Endothelial cell of umbilical vein (primary cell): ENCODE measurements at regions not wholly inside any gene's neighbourhood (a gene's known extent, or its start where the extent isn't known, plus 50 kb on each side); places are given as distances from the start of the nearest gene placed in this dataset.

ENCODE experiments used
- BruUV-seq: library from RNA; stranded (reverse); fragments of 400-500 nt; replicated peaks from 2 replicates; lab custom pipeline; 2021; lab: Mats Ljungman, UMichigan
- CTCF ChIA-PET: fragments of 300-600, 350-600 bp; sonication (Branson Sonifier 250); formaldehyde crosslinking; loops from one replicate; lab custom pipeline; 2021; ENCODE audit warnings: antibody characterized with exemption, inconsistent platforms; lab: Charles Lee
- POLR2A ChIA-PET: fragments of 300-600, 350-600 bp; sonication (Branson Sonifier 250); formaldehyde crosslinking; loops from one replicate; lab custom pipeline; 2021; ENCODE audit warnings: antibody characterized with exemption, inconsistent platforms; lab: Charles Lee
- DNase-seq: peaks from one replicate; pipeline ENCODE4 v3.0.0-alpha.2; 2011; ENCODE audit warnings: low read depth, low spot score
- FAIRE-seq: peaks from 2 replicates; lab custom pipeline; 2011; peaks lifted over from hg19 to GRCh38; lab: Jason Lieb, UNC
- H2AFZ ChIP-seq: 2 replicates; pipeline ENCODE4 v1.6.0; 2012; ENCODE audit warnings: low read depth, low read length, control low read depth, inconsistent platforms
- H3K27ac ChIP-seq: 2 replicates; pipeline ENCODE4 v1.5.1; 2011; ENCODE audit warnings: low read depth, mild to moderate bottlenecking, control low read depth, low read length, moderate library complexity; ENCODE audit not compliant: insufficient read depth
- H3K27me3 ChIP-seq, 2 experiments: 2 replicates each; pipeline versions ENCODE4 v1.6.0 to v1.6.1; 2011; ENCODE audit warnings: low read length in 2 of 2, mixed read lengths in 1 of 2; ENCODE audit not compliant: control insufficient read depth in 2 of 2, insufficient read depth in 2 of 2
- H3K36me3 ChIP-seq, 2 experiments: 2 replicates in 1 of 2; 3 replicates in 1 of 2; pipeline ENCODE4 v1.5.1; 2011; ENCODE audit warnings: low read length in 2 of 2, mild to moderate bottlenecking in 1 of 2, moderate library complexity in 1 of 2; ENCODE audit not compliant: control insufficient read depth in 2 of 2, insufficient read depth in 2 of 2; ENCODE audit errors: extremely low read depth in 1 of 2
- H3K4me1 ChIP-seq: 3 replicates; pipeline ENCODE4 v1.5.1; 2011; ENCODE audit warnings: mild to moderate bottlenecking, low read length; ENCODE audit not compliant: control insufficient read depth, insufficient read depth; ENCODE audit errors: extremely low read depth
- H3K4me2 ChIP-seq: 2 replicates; pipeline ENCODE4 v1.6.1; 2011; ENCODE audit warnings: low read length, control low read depth, mixed read lengths; ENCODE audit not compliant: insufficient read depth
- H3K4me3 ChIP-seq, 3 experiments: fragments of 200-600 bp in 1 of 3; sonication (generic), shearing (Covaris generic) in 1 of 3; replicated peaks in 1 of 3; 2 replicates each; pipeline ENCODE4 v1.5.1; 2011 to 2016; ENCODE audit warnings: control low read depth in 3 of 3, low read length in 3 of 3, mild to moderate bottlenecking in 2 of 3, inconsistent platforms in 1 of 3, low read depth in 1 of 3, moderate library complexity in 1 of 3; ENCODE audit not compliant: insufficient read depth in 1 of 3
- H3K79me2 ChIP-seq: 2 replicates; pipeline ENCODE4 v1.6.0; 2012; ENCODE audit warnings: low read length, inconsistent platforms; ENCODE audit not compliant: control insufficient read depth, insufficient read depth
- H3K9ac ChIP-seq: replicated peaks from 2 replicates; pipeline ENCODE3; 2011; ENCODE audit warnings: low read length, control low read depth; ENCODE audit not compliant: insufficient read depth; ENCODE audit errors: extremely low read depth
- H3K9me1 ChIP-seq: replicated peaks from 3 replicates; pipeline ENCODE4 v1.6.0; 2011; ENCODE audit warnings: mild to moderate bottlenecking, low read length; ENCODE audit not compliant: control insufficient read depth, insufficient read depth; ENCODE audit errors: extremely low read depth
- H3K9me3 ChIP-seq: replicated peaks from 2 replicates; pipeline ENCODE4 v1.5.1; 2012; ENCODE audit warnings: low read length, inconsistent platforms; ENCODE audit not compliant: control insufficient read depth, insufficient read depth
- H4K20me1 ChIP-seq: replicated peaks from 2 replicates; pipeline ENCODE3; 2011; ENCODE audit warnings: mild to moderate bottlenecking, low read length; ENCODE audit not compliant: control insufficient read depth, insufficient read depth; ENCODE audit errors: extremely low read depth
- FOS ChIP-seq: IDR thresholded peaks from 2 replicates; pipeline ENCODE4 v1.6.1; 2011; ENCODE audit warnings: mild to moderate bottlenecking, low read length, moderate library complexity, borderline replicate concordance; ENCODE audit not compliant: insufficient read depth
- GATA2 ChIP-seq: IDR thresholded peaks from 2 replicates; pipeline ENCODE4 v1.7.0; 2011; ENCODE audit warnings: low read depth, mild to moderate bottlenecking, moderate library complexity, mixed read lengths, low read length; ENCODE audit not compliant: insufficient read length, insufficient read depth
- JUN ChIP-seq: IDR thresholded peaks from 2 replicates; pipeline ENCODE4 v1.6.1; 2011; ENCODE audit warnings: borderline replicate concordance, low read depth; ENCODE audit not compliant: insufficient read length, insufficient read depth
- MAX ChIP-seq: IDR thresholded peaks from 2 replicates; pipeline ENCODE4 v1.6.1; 2011; ENCODE audit not compliant: insufficient read depth, insufficient read length
- MYC ChIP-seq: IDR thresholded peaks from one replicate; pipeline ENCODE4 v1.6.1; 2011; ENCODE audit warnings: mild to moderate bottlenecking, low read depth, low read length
- POLR2AphosphoS5 ChIP-seq: IDR thresholded peaks from 2 replicates; pipeline ENCODE4 v1.6.1; 2012; ENCODE audit warnings: low read depth, mild to moderate bottlenecking, control low read depth, low read length, moderate library complexity; ENCODE audit not compliant: insufficient read depth
- dilution Hi-C: fragments of 300-500 bp; cut with MboI; formaldehyde crosslinking; loops from one replicate; pipeline ENCODE4 v1.15.0; 2019; ENCODE audit warnings: low sequenced_read_pairs; ENCODE audit not compliant: extremely low pct_ligation_motif_present
- intact Hi-C: fragments of 100-400 bp; cut with micrococcal nuclease; formaldehyde crosslinking; loops from one replicate; pipeline ENCODE4 v1.10.0; 2022
- TF ChIP-seq, protein P1 (sequence below), 2 donors: IDR thresholded peaks; 1 replicate in 1 of 2; 2 replicates in 1 of 2; pipeline ENCODE4 v1.5.1; 2011; ENCODE audit warnings: low read length in 2 of 2, mild to moderate bottlenecking in 2 of 2, moderate library complexity in 2 of 2, control low read depth in 1 of 2, inconsistent platforms in 1 of 2, low read depth in 1 of 2; ENCODE audit not compliant: insufficient read depth in 1 of 2; ENCODE audit errors: extremely low read depth in 1 of 2

DNA sequence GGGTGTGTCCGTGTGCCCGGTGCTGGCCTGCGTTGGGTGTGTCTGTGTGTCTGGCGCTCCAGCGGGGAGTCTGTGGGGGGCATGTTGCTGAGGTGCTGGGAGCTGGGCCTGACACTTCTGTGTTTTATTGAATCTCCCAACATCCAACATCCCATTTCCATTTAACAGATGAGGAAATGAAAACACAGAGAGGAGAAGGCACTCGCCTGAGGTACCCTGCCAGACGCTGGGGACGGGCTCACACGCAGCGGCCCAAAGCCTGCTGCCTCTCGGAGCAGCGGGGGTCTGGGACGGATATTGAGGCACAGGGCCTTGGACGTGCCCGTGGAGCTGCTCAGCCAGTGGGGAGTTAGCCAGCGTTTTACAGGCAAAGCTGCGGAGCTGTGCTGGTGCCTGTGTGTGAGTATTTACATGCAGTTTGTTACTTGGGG is 133.9 kb downstream of the DNAJB6 start:
- no peaks in the 10 kb centered on the region for H3K9me1 ChIP-seq
- H4K20me1 ChIP-seq = no peaks in the 10 kb centered on the region
- no peak overlapping the region for H2AFZ ChIP-seq
- ChIA-PET POLR2A (no interaction called here), CTCF (no interaction called here)
- H3K79me2 ChIP-seq = no peaks in the 10 kb centered on the region
- BruUV-seq = no TSS peak
- H3K4me3 ChIP-seq = no peak overlapping the region
- no peaks in the 10 kb centered on the region for H3K36me3 ChIP-seq
- no peak for FAIRE-seq
- TF ChIP-seq MYC = no peak
- TF ChIP-seq FOS = no peak
- no peak for TF ChIP-seq JUN
- TF ChIP-seq POLR2AphosphoS5 = no peak
- TF ChIP-seq GATA2 = no peak
- TF ChIP-seq, protein P1, sequence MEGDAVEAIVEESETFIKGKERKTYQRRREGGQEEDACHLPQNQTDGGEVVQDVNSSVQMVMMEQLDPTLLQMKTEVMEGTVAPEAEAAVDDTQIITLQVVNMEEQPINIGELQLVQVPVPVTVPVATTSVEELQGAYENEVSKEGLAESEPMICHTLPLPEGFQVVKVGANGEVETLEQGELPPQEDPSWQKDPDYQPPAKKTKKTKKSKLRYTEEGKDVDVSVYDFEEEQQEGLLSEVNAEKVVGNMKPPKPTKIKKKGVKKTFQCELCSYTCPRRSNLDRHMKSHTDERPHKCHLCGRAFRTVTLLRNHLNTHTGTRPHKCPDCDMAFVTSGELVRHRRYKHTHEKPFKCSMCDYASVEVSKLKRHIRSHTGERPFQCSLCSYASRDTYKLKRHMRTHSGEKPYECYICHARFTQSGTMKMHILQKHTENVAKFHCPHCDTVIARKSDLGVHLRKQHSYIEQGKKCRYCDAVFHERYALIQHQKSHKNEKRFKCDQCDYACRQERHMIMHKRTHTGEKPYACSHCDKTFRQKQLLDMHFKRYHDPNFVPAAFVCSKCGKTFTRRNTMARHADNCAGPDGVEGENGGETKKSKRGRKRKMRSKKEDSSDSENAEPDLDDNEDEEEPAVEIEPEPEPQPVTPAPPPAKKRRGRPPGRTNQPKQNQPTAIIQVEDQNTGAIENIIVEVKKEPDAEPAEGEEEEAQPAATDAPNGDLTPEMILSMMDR (IDR thresholded peaks at IDR 0.05; ENCODE audit: extremely low read depth in 1 of 2, insufficient read depth in 1 of 2, low read depth in 1 of 2, low read length in 2 of 2) = no peak
- TF ChIP-seq MAX = no peak
- intact Hi-C loops = no loop called here
- no peaks in the 10 kb centered on the region for H3K4me1 ChIP-seq
- no peak for DNase-seq
- no peak overlapping the region for H3K4me2 ChIP-seq
- dilution Hi-C loops = no loop called here
- no peaks in the 10 kb centered on the region for H3K27me3 ChIP-seq
- H3K27ac ChIP-seq = no peak overlapping the region
- no peak overlapping the region for H3K9ac ChIP-seq
- H3K9me3 ChIP-seq = no peaks in the 10 kb centered on the region
